ENCODE measurements at regions not wholly inside any gene's neighbourhood (a gene's known extent, or its start where the extent isn't known, plus 50 kb on each side); places are given as distances from the start of the nearest gene placed in this dataset.

DNA sequence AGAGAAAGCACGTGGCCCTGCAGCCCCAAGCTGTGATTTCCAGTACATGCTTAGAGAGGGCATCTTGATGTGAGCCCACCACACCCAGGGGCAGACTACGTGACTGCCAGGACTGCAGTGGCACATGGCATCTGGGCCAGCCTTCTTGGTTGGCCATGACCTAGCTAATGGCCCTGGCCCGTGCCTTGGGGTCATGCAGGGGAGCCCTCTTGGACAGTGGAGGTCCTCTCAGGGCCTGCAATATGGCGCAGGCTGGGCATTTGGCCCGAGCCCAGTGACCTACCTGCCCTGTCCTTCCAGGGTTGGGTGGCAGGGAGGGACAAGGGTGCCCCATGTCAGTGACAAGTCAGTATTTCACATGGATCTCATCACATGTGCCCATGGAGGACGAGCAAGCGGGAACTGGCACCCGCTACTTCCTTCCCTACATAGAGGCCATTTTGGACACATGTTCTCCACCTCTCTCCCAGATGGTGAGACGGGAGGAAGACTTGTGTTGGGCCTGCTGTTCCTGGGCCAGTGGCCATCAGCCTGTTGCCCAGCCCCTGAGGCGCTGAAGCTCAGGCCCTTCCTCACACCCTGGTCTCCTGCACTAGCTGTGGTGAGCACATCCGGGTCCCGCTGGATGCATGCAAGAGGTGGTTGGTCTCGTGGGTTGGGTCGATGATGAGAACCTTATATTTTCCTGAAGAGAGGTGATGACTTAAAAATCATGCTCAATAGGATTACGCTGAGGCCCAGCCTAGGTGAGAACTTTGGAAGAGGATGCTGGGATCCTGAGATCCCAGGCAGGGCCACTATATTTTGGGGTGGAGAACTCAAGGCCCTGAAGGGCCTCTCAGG lies 195.6 kb downstream of the UBE3A start:
- no peak overlapping the region for H3K4me3 Mint-ChIP-seq
- H3K4me1 Mint-ChIP-seq, result no peaks in the 10 kb centered on the region
- TF ChIP-seq, protein P1, sequence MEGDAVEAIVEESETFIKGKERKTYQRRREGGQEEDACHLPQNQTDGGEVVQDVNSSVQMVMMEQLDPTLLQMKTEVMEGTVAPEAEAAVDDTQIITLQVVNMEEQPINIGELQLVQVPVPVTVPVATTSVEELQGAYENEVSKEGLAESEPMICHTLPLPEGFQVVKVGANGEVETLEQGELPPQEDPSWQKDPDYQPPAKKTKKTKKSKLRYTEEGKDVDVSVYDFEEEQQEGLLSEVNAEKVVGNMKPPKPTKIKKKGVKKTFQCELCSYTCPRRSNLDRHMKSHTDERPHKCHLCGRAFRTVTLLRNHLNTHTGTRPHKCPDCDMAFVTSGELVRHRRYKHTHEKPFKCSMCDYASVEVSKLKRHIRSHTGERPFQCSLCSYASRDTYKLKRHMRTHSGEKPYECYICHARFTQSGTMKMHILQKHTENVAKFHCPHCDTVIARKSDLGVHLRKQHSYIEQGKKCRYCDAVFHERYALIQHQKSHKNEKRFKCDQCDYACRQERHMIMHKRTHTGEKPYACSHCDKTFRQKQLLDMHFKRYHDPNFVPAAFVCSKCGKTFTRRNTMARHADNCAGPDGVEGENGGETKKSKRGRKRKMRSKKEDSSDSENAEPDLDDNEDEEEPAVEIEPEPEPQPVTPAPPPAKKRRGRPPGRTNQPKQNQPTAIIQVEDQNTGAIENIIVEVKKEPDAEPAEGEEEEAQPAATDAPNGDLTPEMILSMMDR (IDR thresholded peaks at IDR 0.05; ENCODE audit: unreplicated experiment in 3 of 3), result no peak
- H3K27me3 Mint-ChIP-seq (ENCODE audit: low read depth), result no peaks in the 10 kb centered on the region
- H3K27ac Mint-ChIP-seq, result no peak overlapping the region
- no peaks in the 10 kb centered on the region for H3K36me3 Mint-ChIP-seq (ENCODE audit: low read depth)
- H3K9me3 Mint-ChIP-seq, result peaks cover 23% of the 10 kb centered on the region

DNA sequence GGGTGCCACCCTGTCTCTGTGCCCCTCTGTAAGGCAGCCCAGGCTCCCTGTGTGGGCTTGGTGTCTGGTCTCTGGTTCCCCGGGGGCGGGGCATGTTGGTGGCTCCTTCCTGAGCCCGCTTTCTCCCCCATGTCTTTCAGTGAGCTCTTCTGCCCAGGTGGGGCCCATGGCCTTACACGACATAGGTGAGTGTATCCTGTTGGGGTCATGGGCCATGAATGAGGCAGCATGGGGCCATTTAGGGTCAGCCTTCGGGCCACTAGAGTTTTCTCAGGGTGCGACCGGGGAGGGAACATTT lies 195.1 kb downstream of the UBE3A start:
- TF ChIP-seq, protein P1 (IDR thresholded peaks at IDR 0.05; ENCODE audit: unreplicated experiment in 3 of 3), result no peak
- Mint-ChIP-seq H3K4me3 (no peak overlapping the region), H3K9me3 (peaks cover 20% of the 10 kb centered on the region), H3K27ac (no peak overlapping the region), H3K27me3 (ENCODE audit: low read depth) (no peaks in the 10 kb centered on the region), H3K36me3 (ENCODE audit: low read depth) (no peaks in the 10 kb centered on the region), H3K4me1 (no peaks in the 10 kb centered on the region)

- H3K27ac Mint-ChIP-seq, result no peak overlapping the region
- no peaks in the 10 kb centered on the region for H3K4me1 Mint-ChIP-seq
- H3K4me3 Mint-ChIP-seq, result no peak overlapping the region
Observed at GRCh38 chr15:25244731-25245585, 193.9 kb downstream of the UBE3A start.

DNA sequence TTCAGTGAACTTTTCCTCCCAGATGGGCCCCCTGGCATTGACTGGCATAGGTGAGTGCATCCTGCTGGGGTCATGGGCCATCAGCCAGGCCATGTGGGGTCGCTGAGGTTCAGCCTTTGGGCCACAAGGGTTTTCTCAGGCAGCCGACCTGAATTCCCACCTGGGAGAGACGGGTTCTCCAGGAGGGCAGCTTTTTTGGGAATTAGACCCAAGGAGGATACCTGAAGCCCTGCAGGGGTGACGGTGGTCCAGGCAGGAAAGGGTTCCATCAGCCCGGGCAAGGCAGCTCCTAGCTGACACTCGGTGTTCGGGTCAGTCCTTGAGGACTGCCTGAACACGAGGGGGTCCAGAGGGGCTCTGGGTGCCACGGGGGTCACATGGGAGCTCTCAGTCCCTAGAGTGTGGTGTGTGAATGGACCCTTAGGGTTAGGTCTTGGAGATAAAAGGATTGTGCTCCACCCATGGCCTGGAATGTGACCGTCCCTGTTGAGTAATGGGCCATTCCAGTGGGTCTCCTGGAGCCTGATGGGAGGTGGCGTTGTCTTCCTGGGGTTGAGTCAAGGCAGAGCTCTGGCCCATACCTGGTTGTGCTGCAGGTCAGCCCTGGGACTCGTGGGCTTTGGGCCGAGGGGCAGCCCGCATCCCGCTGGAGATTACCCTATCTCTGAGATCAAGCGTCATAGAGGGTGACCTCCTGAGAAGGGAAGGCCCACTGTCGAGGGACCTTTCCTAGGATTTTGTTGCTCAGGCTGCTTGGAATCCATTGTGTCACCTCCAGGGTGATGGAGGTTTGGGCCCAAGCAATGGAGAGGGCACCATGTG lies 192.8 kb downstream of the UBE3A start:
- Mint-ChIP-seq H3K4me1 (no peaks in the 10 kb centered on the region), H3K36me3 (ENCODE audit: low read depth) (no peaks in the 10 kb centered on the region), H3K9me3 (peaks cover 17% of the 10 kb centered on the region), H3K27ac (no peak overlapping the region), H3K4me3 (no peak overlapping the region), H3K27me3 (ENCODE audit: low read depth) (no peaks in the 10 kb centered on the region)
- TF ChIP-seq, protein P1 (IDR thresholded peaks at IDR 0.05; ENCODE audit: unreplicated experiment in 3 of 3), result no peak

More at GRCh38 chr15:25244731-25245585, 193.9 kb downstream of the UBE3A start:
- H3K27me3 Mint-ChIP-seq (ENCODE audit: low read depth), result no peaks in the 10 kb centered on the region
- H3K9me3 Mint-ChIP-seq, result peaks cover 24% of the 10 kb centered on the region
- no peaks in the 10 kb centered on the region for H3K36me3 Mint-ChIP-seq (ENCODE audit: low read depth)
- TF ChIP-seq, protein P1 (IDR thresholded peaks at IDR 0.05; ENCODE audit: unreplicated experiment in 3 of 3), result no peak

DNA sequence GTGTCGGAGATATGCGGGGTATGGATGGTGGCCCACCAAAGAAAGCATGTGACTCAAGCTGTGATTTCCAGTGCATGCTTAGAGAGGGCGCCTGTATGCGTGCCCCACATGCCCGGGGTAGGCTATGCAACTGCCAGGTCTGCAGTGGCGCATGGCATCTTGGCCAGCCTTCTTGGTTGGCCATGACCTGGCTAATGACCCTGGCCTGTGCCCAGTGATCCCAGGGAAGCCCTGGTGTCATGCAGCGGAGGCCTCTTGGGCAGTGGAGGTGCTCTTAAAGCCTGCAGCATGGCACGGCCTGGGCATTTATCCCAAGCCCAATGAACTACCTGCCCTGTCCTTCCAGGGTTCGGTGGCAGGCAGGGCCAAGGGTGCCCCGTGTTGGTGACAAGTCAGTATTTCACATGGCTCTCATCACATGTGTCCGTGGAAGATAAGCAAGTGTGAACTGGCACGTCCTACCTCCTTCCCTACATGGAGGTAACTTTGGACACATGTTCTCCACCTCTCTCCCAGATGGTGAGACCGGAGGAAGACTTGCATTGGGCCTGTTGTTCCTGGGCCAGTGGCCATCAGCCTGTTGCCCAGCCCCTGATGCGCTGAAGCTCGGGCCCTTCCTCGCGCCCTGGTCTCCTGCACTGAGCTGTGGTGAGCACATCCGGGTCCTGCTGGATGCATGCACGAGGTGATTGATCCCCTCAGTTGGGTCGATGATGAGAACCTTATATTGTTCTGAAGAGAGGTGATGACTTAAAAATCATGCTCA lies 192.0 kb downstream of the UBE3A start:
- H3K36me3 Mint-ChIP-seq (ENCODE audit: low read depth), result no peaks in the 10 kb centered on the region
- H3K9me3 Mint-ChIP-seq, result peaks cover 17% of the 10 kb centered on the region

More for the DNA sequence above, 192.0 kb downstream of the UBE3A start:
- Mint-ChIP-seq H3K27me3 (ENCODE audit: low read depth) (no peaks in the 10 kb centered on the region), H3K27ac (no peak overlapping the region), H3K4me1 (no peaks in the 10 kb centered on the region), H3K4me3 (no peak overlapping the region)
- TF ChIP-seq, protein P1 (IDR thresholded peaks at IDR 0.05; ENCODE audit: unreplicated experiment in 3 of 3), result no peak
